ENCODE measurements at regions not wholly inside any gene's neighbourhood (a gene's known extent, or its start where the extent isn't known, plus 50 kb on each side); places are given as distances from the start of the nearest gene placed in this dataset.
"Not testable (repeated sequence)": the region's sequence is repeated elsewhere in the genome, so short reads cannot be mapped to it uniquely, and the experiment has no call there.

- Mint-ChIP-seq H3K27ac (no peak overlapping the region), H3K4me1 (ENCODE audit: low read depth in 2 of 2) (no peaks in the 10 kb centered on the region), H3K27me3 (peaks cover 45 to 52% of the 10 kb centered on the region in 2 donors), H3K9me3 (no peaks in the 10 kb centered on the region), H3K4me3 (no peak overlapping the region), H3K36me3 (ENCODE audit: insufficient read depth) (no peaks in the 10 kb centered on the region)
- DNase-seq: no peak
- no peak for ATAC-seq (replicated peaks)
Observed at GRCh38 chr9:99475401-99476065, 253.5 kb downstream of the SEC61B start.

GRCh38 chr9:99478469-99479027, 256.5 kb downstream of the SEC61B start:
- H3K4me1 Mint-ChIP-seq (ENCODE audit: low read depth in 2 of 2): no peaks in the 10 kb centered on the region
- H3K36me3 Mint-ChIP-seq (ENCODE audit: insufficient read depth): no peaks in the 10 kb centered on the region
- no peaks in the 10 kb centered on the region for H3K9me3 Mint-ChIP-seq
- ATAC-seq (replicated peaks): no peak
- H3K4me3 Mint-ChIP-seq: no peak overlapping the region
- H3K27ac Mint-ChIP-seq: no peak overlapping the region
- H3K27me3 Mint-ChIP-seq: peaks cover 29 to 52% of the 10 kb centered on the region in 2 donors
- no peak for DNase-seq

DNA sequence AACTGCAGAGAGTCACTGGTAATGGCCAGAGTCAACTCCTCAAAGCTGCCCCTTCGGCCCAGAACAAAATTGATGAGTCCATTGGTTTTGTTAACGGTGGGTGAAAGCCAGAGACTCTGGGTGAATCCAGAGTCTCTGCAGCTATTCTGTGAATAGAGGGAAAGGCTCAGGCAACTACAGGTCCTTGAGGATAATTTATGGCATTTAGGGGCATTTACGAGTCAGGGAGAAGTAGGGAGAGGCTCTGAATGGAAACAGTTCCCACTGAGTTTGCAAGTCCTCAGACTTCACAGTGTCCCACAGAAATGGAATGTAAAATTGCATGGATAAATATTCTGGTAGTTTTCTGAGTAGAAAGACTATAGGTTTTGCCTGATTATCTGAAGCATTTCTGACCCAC, 257.8 kb downstream of the SEC61B start:
- ATAC-seq (replicated peaks) (no peak), DNase-seq (no peak)
- Mint-ChIP-seq H3K9me3 (no peaks in the 10 kb centered on the region), H3K27me3 (peaks cover 16 to 57% of the 10 kb centered on the region in 2 donors), H3K36me3 (ENCODE audit: insufficient read depth) (no peaks in the 10 kb centered on the region), H3K27ac (no peak overlapping the region), H3K4me3 (no peak overlapping the region), H3K4me1 (ENCODE audit: low read depth in 2 of 2) (no peaks in the 10 kb centered on the region)

- H3K27me3 Mint-ChIP-seq: peaks cover 53 to 58% of the 10 kb centered on the region in 2 donors
- H3K9me3 Mint-ChIP-seq: no peaks in the 10 kb centered on the region
- ATAC-seq (replicated peaks): no peak
- H3K4me1 Mint-ChIP-seq (ENCODE audit: low read depth in 2 of 2): no peaks in the 10 kb centered on the region
- H3K27ac Mint-ChIP-seq: no peak overlapping the region
- DNase-seq: no peak
- no peaks in the 10 kb centered on the region for H3K36me3 Mint-ChIP-seq (ENCODE audit: insufficient read depth)
- H3K4me3 Mint-ChIP-seq: no peak overlapping the region
Observed at GRCh38 chr9:99485459-99485858, 263.4 kb downstream of the SEC61B start.

- Mint-ChIP-seq H3K4me1 (ENCODE audit: low read depth in 2 of 2) (peaks cover under 1 to 2% of the 10 kb centered on the region in 2 donors), H3K27me3 (peaks cover 53 to 62% of the 10 kb centered on the region in 2 donors), H3K9me3 (no peaks in the 10 kb centered on the region), H3K4me3 (no peak overlapping the region), H3K27ac (no peak overlapping the region), H3K36me3 (ENCODE audit: insufficient read depth) (no peaks in the 10 kb centered on the region)
- ATAC-seq (replicated peaks) (no peak), DNase-seq (no peak)
Observed at GRCh38 chr9:99486684-99487083, 264.6 kb downstream of the SEC61B start.

DNA sequence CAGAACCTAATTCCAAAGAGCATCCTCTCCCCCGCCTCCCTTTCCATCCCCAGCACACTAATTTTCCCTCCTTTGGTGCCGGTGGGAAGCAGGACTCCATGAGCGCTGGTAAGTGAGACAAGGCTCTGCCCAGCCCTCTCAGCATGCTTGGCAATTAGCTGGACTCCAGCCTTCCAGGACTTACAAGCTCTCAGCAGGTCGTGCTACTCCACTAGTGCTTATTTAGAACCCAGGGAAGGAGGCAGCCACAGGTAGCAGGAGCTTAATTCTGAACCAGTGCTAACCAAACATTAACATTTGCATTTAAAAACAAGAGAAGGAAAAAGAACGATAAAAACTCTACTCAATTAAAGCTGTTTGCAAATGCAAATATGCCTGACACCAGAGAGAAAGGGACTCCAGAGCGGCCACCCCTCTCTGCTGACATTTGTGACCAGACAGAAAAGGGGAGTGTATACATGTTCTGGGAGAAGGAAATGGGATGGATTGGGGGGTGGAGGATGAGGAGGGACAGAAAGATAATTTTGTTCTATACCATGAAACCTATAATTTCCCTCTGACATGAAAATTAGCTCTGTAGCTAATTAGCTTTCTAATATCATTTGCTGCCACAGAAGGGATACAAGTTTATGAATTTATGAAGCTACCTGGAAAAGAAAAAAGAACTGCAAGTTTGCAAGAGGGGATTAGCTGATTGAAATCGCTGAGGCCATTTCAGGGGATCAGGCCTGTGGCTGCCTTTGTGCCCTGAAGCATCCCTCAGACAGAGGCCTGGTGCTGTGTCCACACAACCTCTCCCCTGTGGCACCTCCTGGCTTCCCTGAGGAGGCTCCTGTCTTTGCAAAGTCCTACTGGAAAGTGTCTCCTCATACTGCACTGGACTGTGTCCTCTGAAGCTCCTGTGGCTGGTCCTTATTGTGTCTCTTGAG, 266.3 kb downstream of the SEC61B start:
- Mint-ChIP-seq H3K4me3 (no peak overlapping the region), H3K9me3 (no peaks in the 10 kb centered on the region), H3K36me3 (ENCODE audit: insufficient read depth) (no peaks in the 10 kb centered on the region), H3K27ac (no peak overlapping the region), H3K27me3 (peaks cover 48 to 79% of the 10 kb centered on the region in 2 donors), H3K4me1 (ENCODE audit: low read depth in 2 of 2) (peaks cover 4 to 6% of the 10 kb centered on the region in 2 donors)
- no peak for ATAC-seq (replicated peaks)
- DNase-seq: no peak

- Mint-ChIP-seq H3K4me3 (no peak overlapping the region), H3K36me3 (ENCODE audit: insufficient read depth) (no peaks in the 10 kb centered on the region), H3K27ac (no peak overlapping the region), H3K4me1 (ENCODE audit: low read depth in 2 of 2) (peaks cover 4 to 6% of the 10 kb centered on the region in 2 donors), H3K27me3 (peaks cover 41 to 85% of the 10 kb centered on the region in 2 donors), H3K9me3 (no peaks in the 10 kb centered on the region)
- ATAC-seq (replicated peaks) (no peak), DNase-seq (no peak)
Observed at GRCh38 chr9:99489060-99489413, 267.0 kb downstream of the SEC61B start.

DNA sequence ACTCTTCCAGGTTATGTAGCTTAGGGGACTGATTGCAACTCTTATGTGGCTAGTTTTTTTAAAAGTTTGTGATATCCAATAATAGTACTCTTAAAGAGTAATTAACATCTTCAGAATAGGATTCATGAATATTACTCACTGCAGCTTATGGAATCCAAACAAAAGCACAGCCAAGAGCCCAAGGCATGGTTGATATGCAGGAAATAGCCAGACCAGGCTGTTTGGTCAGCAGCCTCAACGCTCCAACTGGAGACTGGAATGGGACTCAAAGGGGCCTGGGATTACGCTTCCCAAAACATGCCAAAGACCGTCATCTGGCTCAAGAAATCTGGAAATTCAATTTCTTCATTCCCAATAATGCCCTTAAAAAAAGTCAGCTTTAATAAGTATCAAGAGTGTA, 268.6 kb downstream of the SEC61B start:
- no peak for ATAC-seq (replicated peaks)
- no peaks in the 10 kb centered on the region for H3K9me3 Mint-ChIP-seq
- no peak overlapping the region for H3K27ac Mint-ChIP-seq
- peaks cover 43 to 80% of the 10 kb centered on the region in 2 donors for H3K27me3 Mint-ChIP-seq
- peaks cover 4 to 6% of the 10 kb centered on the region in 2 donors for H3K4me1 Mint-ChIP-seq (ENCODE audit: low read depth in 2 of 2)
- no peak for DNase-seq
- H3K36me3 Mint-ChIP-seq (ENCODE audit: insufficient read depth): no peaks in the 10 kb centered on the region
- H3K4me3 Mint-ChIP-seq: no peak overlapping the region

- H3K27ac Mint-ChIP-seq: no peak overlapping the region
- H3K4me1 Mint-ChIP-seq (ENCODE audit: low read depth in 2 of 2): peaks cover 4 to 6% of the 10 kb centered on the region in 2 donors
- ATAC-seq (replicated peaks): no peak
- H3K4me3 Mint-ChIP-seq: no peak overlapping the region
- no peaks in the 10 kb centered on the region for H3K9me3 Mint-ChIP-seq
- H3K36me3 Mint-ChIP-seq (ENCODE audit: insufficient read depth): no peaks in the 10 kb centered on the region
- peaks cover 43 to 80% of the 10 kb centered on the region in 2 donors for H3K27me3 Mint-ChIP-seq
- no peak for DNase-seq
Observed at GRCh38 chr9:99491408-99492158, 269.5 kb downstream of the SEC61B start.

GRCh38 chr9:99497641-99498040, 275.6 kb downstream of the SEC61B start:
- Mint-ChIP-seq H3K36me3 (ENCODE audit: insufficient read depth) (no peaks in the 10 kb centered on the region), H3K27ac (no peak overlapping the region), H3K4me3 (no peak overlapping the region), H3K9me3 (peaks cover 0 to 3% of the 10 kb centered on the region in 2 donors), H3K27me3 (peaks cover 35 to 44% of the 10 kb centered on the region in 2 donors), H3K4me1 (ENCODE audit: low read depth in 2 of 2) (no peaks in the 10 kb centered on the region)
- no peak for ATAC-seq (replicated peaks)
- DNase-seq: no peak

- DNase-seq: not testable (repeated sequence)
- peaks cover 32 to 35% of the 10 kb centered on the region in 2 donors for H3K27me3 Mint-ChIP-seq
Observed at GRCh38 chr9:99498979-99499378, 276.9 kb downstream of the SEC61B start.

DNA sequence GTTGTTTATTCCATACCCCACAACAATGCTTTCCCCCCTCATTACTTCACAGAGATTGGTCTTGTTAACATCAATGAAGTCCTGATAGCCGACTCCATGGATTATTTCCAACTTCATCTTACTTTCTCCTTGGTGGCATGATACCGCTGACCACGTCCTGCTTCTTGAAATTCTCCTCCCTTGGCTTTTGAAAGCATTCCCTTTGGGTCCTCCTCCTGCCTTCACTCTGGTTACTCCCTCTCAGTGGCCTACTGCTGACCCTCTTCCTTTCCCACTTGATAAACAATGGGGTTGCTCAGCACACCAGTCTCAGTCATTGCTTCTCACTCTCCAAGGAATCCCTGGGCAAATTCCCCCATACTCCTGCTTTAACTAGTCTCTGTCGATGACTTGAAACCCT, 283.9 kb downstream of the SEC61B start:
- no peak overlapping the region for H3K27ac Mint-ChIP-seq
- H3K4me3 Mint-ChIP-seq: no peak overlapping the region
- H3K36me3 Mint-ChIP-seq (ENCODE audit: insufficient read depth): no peaks in the 10 kb centered on the region
- no peak for DNase-seq
- H3K4me1 Mint-ChIP-seq (ENCODE audit: low read depth in 2 of 2): no peaks in the 10 kb centered on the region
- H3K27me3 Mint-ChIP-seq: peaks cover 9 to 15% of the 10 kb centered on the region in 2 donors
- no peak for ATAC-seq (replicated peaks)
- H3K9me3 Mint-ChIP-seq: peaks cover 0 to 2% of the 10 kb centered on the region in 2 donors

More at GRCh38 chr9:99498979-99499378, 276.9 kb downstream of the SEC61B start:
- not testable (repeated sequence) for H3K4me1 Mint-ChIP-seq (ENCODE audit: low read depth in 2 of 2); H3K27ac Mint-ChIP-seq; H3K4me3 Mint-ChIP-seq; ATAC-seq (replicated peaks); H3K9me3 Mint-ChIP-seq; H3K36me3 Mint-ChIP-seq (ENCODE audit: insufficient read depth)

- DNase-seq (no peak), ATAC-seq (replicated peaks) (no peak)
- H3K36me3 Mint-ChIP-seq (ENCODE audit: insufficient read depth): no peaks in the 10 kb centered on the region
- H3K9me3 Mint-ChIP-seq: peaks cover 0 to 2% of the 10 kb centered on the region in 2 donors
- no peaks in the 10 kb centered on the region for H3K4me1 Mint-ChIP-seq (ENCODE audit: low read depth in 2 of 2)
- H3K27me3 Mint-ChIP-seq: peaks cover 9 to 15% of the 10 kb centered on the region in 2 donors
- H3K4me3 Mint-ChIP-seq: no peak overlapping the region
- H3K27ac Mint-ChIP-seq: no peak overlapping the region
Observed at GRCh38 chr9:99506747-99507348, 284.8 kb downstream of the SEC61B start.

All from effector memory CD8-positive, alpha-beta T cell (primary cell).